ENCODE measurements at regions not wholly inside any gene's neighbourhood (a gene's known extent, or its start where the extent isn't known, plus 50 kb on each side); places are given as distances from the start of the nearest gene placed in this dataset.

GRCh38 chr1:80064524-80064923, 1058.0 kb upstream of the ADGRL4 start:
- CTCF ChIA-PET, result no interaction called here
- no peak overlapping the region for H3K4me3 Mint-ChIP-seq (ENCODE audit: unreplicated experiment)
- Histone ChIP-seq H3K4me1 (no peaks in the 10 kb centered on the region), H3K36me3 (ENCODE audit: control insufficient read depth, insufficient read depth, low read length) (no peaks in the 10 kb centered on the region), H3K9me3 (no peaks in the 10 kb centered on the region), H3K4me3 (ENCODE audit: low read depth, low read length) (no peak overlapping the region), H3K27me3 (replicated peaks; ENCODE audit: control insufficient read depth, insufficient read depth, low read length) (no peaks in the 10 kb centered on the region)
- no peaks in the 10 kb centered on the region for H3K36me3 Mint-ChIP-seq (ENCODE audit: insufficient read depth, unreplicated experiment)
- no peaks in the 10 kb centered on the region for H3K9me3 Mint-ChIP-seq (ENCODE audit: unreplicated experiment)
- no peaks in the 10 kb centered on the region for H3K27me3 Mint-ChIP-seq (ENCODE audit: insufficient read depth, unreplicated experiment)
- TF ChIP-seq CTCF (IDR thresholded peaks at IDR 0.05; ENCODE audit: insufficient read depth in 1 of 2, low read depth in 1 of 2, low read length in 1 of 2, severe bottlenecking in 1 of 2, unreplicated experiment in 1 of 2), result no peak
- no peaks in the 10 kb centered on the region for H3K4me1 Mint-ChIP-seq (ENCODE audit: low read depth, unreplicated experiment)
- POLR2A ChIA-PET, result no interaction called here
- H3K27ac Mint-ChIP-seq (ENCODE audit: unreplicated experiment), result no peak overlapping the region
- intact Hi-C loops (cut with micrococcal nuclease; ENCODE audit: unreplicated experiment), result no loop called here
- no TSS peak for BruUV-seq (replicated peaks)
- DNase-seq, result no peak

- no peak for TF ChIP-seq CTCF (IDR thresholded peaks at IDR 0.05; ENCODE audit: insufficient read depth in 1 of 2, low read depth in 1 of 2, low read length in 1 of 2, severe bottlenecking in 1 of 2, unreplicated experiment in 1 of 2)
- no peaks in the 10 kb centered on the region for H3K27me3 Mint-ChIP-seq (ENCODE audit: insufficient read depth, unreplicated experiment)
- POLR2A ChIA-PET, result no interaction called here
- no peak for DNase-seq
- H3K4me1 Mint-ChIP-seq (ENCODE audit: low read depth, unreplicated experiment), result no peaks in the 10 kb centered on the region
- intact Hi-C loops (cut with micrococcal nuclease; ENCODE audit: unreplicated experiment), result no loop called here
- no peak overlapping the region for H3K4me3 Mint-ChIP-seq (ENCODE audit: unreplicated experiment)
- no peaks in the 10 kb centered on the region for H3K9me3 Mint-ChIP-seq (ENCODE audit: unreplicated experiment)
- H3K27me3 ChIP-seq (replicated peaks; ENCODE audit: control insufficient read depth, insufficient read depth, low read length), result no peaks in the 10 kb centered on the region
- no peaks in the 10 kb centered on the region for H3K36me3 ChIP-seq (ENCODE audit: control insufficient read depth, insufficient read depth, low read length)
- H3K27ac Mint-ChIP-seq (ENCODE audit: unreplicated experiment), result no peak overlapping the region
- no peak overlapping the region for H3K4me3 ChIP-seq (ENCODE audit: low read depth, low read length)
- no peaks in the 10 kb centered on the region for H3K9me3 ChIP-seq
- H3K4me1 ChIP-seq, result no peaks in the 10 kb centered on the region
- H3K36me3 Mint-ChIP-seq (ENCODE audit: insufficient read depth, unreplicated experiment), result no peaks in the 10 kb centered on the region
- BruUV-seq (replicated peaks), result no TSS peak
- CTCF ChIA-PET, result no interaction called here
Observed at GRCh38 chr1:80059940-80060339, 1053.4 kb upstream of the ADGRL4 start.

GRCh38 chr1:80056179-80056578, 1049.6 kb upstream of the ADGRL4 start:
- no peaks in the 10 kb centered on the region for H3K9me3 ChIP-seq
- POLR2A ChIA-PET, result no interaction called here
- CTCF ChIA-PET, result no interaction called here
- no peak overlapping the region for H3K27ac Mint-ChIP-seq (ENCODE audit: unreplicated experiment)
- H3K36me3 Mint-ChIP-seq (ENCODE audit: insufficient read depth, unreplicated experiment), result no peaks in the 10 kb centered on the region
- intact Hi-C loops (cut with micrococcal nuclease; ENCODE audit: unreplicated experiment), result no loop called here
- no TSS peak for BruUV-seq (replicated peaks)
- no peaks in the 10 kb centered on the region for H3K9me3 Mint-ChIP-seq (ENCODE audit: unreplicated experiment)
- DNase-seq, result no peak
- H3K4me1 ChIP-seq, result no peaks in the 10 kb centered on the region
- no peaks in the 10 kb centered on the region for H3K36me3 ChIP-seq (ENCODE audit: control insufficient read depth, insufficient read depth, low read length)
- no peaks in the 10 kb centered on the region for H3K4me1 Mint-ChIP-seq (ENCODE audit: low read depth, unreplicated experiment)
- H3K4me3 ChIP-seq (ENCODE audit: low read depth, low read length), result no peak overlapping the region
- TF ChIP-seq CTCF (IDR thresholded peaks at IDR 0.05; ENCODE audit: insufficient read depth in 1 of 2, low read depth in 1 of 2, low read length in 1 of 2, severe bottlenecking in 1 of 2, unreplicated experiment in 1 of 2), result no peak
- no peaks in the 10 kb centered on the region for H3K27me3 ChIP-seq (replicated peaks; ENCODE audit: control insufficient read depth, insufficient read depth, low read length)
- H3K27me3 Mint-ChIP-seq (ENCODE audit: insufficient read depth, unreplicated experiment), result no peaks in the 10 kb centered on the region
- H3K4me3 Mint-ChIP-seq (ENCODE audit: unreplicated experiment), result no peak overlapping the region

Data from Caco-2 (cell line).